ENCODE measurements at regions not wholly inside any gene's neighbourhood (a gene's known extent, or its start where the extent isn't known, plus 50 kb on each side); places are given as distances from the start of the nearest gene placed in this dataset.

GRCh38 chr20:53837126-53837826, 233.1 kb downstream of the BCAS1 start:
- H3K4me3 ChIP-seq (ENCODE audit: insufficient read depth, low read depth, low read length), result no peak overlapping the region
- no peaks in the 10 kb centered on the region for H3K27me3 ChIP-seq (ENCODE audit: control insufficient read depth, insufficient read depth, low read length, poor library complexity, severe bottlenecking)
- 91 to 95% methylated on average over 5 of the region's 5 CpGs for WGBS, 2 experiments
- no peak overlapping the region for H3K27ac ChIP-seq (ENCODE audit: insufficient read depth, low read depth, low read length, poor library complexity, severe bottlenecking)
- no peaks in the 10 kb centered on the region for H3K4me1 ChIP-seq (ENCODE audit: control insufficient read depth, insufficient read depth, low read length)
- no peaks in the 10 kb centered on the region for H3K36me3 ChIP-seq (ENCODE audit: control insufficient read depth, insufficient read depth, low read length)
- H3K9me3 ChIP-seq (ENCODE audit: control insufficient read depth, low read length), result no peaks in the 10 kb centered on the region

- WGBS, 2 experiments, result 90 to 96% methylated on average over 8 of the region's 8 CpGs
- Histone ChIP-seq H3K36me3 (ENCODE audit: control insufficient read depth, insufficient read depth, low read length) (no peaks in the 10 kb centered on the region), H3K27ac (ENCODE audit: insufficient read depth, low read depth, low read length, poor library complexity, severe bottlenecking) (no peak overlapping the region), H3K4me3 (ENCODE audit: insufficient read depth, low read depth, low read length) (no peak overlapping the region), H3K4me1 (ENCODE audit: control insufficient read depth, insufficient read depth, low read length) (no peaks in the 10 kb centered on the region), H3K9me3 (ENCODE audit: control insufficient read depth, low read length) (no peaks in the 10 kb centered on the region), H3K27me3 (ENCODE audit: control insufficient read depth, insufficient read depth, low read length, poor library complexity, severe bottlenecking) (no peaks in the 10 kb centered on the region)
Measured at GRCh38 chr20:53834749-53835148, 235.6 kb downstream of the BCAS1 start.

- WGBS, 2 experiments, result 93 to 96% methylated on average over 3 of the region's 3 CpGs
- H3K9me3 ChIP-seq (ENCODE audit: control insufficient read depth, low read length), result no peaks in the 10 kb centered on the region
- H3K4me1 ChIP-seq (ENCODE audit: control insufficient read depth, insufficient read depth, low read length), result peaks cover 6% of the 10 kb centered on the region
- no peak overlapping the region for H3K27ac ChIP-seq (ENCODE audit: insufficient read depth, low read depth, low read length, poor library complexity, severe bottlenecking)
- no peaks in the 10 kb centered on the region for H3K27me3 ChIP-seq (ENCODE audit: control insufficient read depth, insufficient read depth, low read length, poor library complexity, severe bottlenecking)
- H3K4me3 ChIP-seq (ENCODE audit: insufficient read depth, low read depth, low read length), result no peak overlapping the region
- H3K36me3 ChIP-seq (ENCODE audit: control insufficient read depth, insufficient read depth, low read length), result no peaks in the 10 kb centered on the region
Measured at GRCh38 chr20:53834062-53834442, 236.3 kb downstream of the BCAS1 start.

- WGBS, 2 experiments, result 91 to 93% methylated on average over 8 to 10 of the region's 10 CpGs
- no peak overlapping the region for H3K4me3 ChIP-seq (ENCODE audit: insufficient read depth, low read depth, low read length)
- no peaks in the 10 kb centered on the region for H3K27me3 ChIP-seq (ENCODE audit: control insufficient read depth, insufficient read depth, low read length, poor library complexity, severe bottlenecking)
- H3K9me3 ChIP-seq (ENCODE audit: control insufficient read depth, low read length), result no peaks in the 10 kb centered on the region
- H3K27ac ChIP-seq (ENCODE audit: insufficient read depth, low read depth, low read length, poor library complexity, severe bottlenecking), result no peak overlapping the region
- peaks cover 12% of the 10 kb centered on the region for H3K4me1 ChIP-seq (ENCODE audit: control insufficient read depth, insufficient read depth, low read length)
- no peaks in the 10 kb centered on the region for H3K36me3 ChIP-seq (ENCODE audit: control insufficient read depth, insufficient read depth, low read length)
Measured at GRCh38 chr20:53833333-53834061, 236.9 kb downstream of the BCAS1 start.

- H3K4me3 ChIP-seq (ENCODE audit: insufficient read depth, low read depth, low read length), result no peak overlapping the region
- H3K36me3 ChIP-seq (ENCODE audit: control insufficient read depth, insufficient read depth, low read length), result no peaks in the 10 kb centered on the region
- no peak overlapping the region for H3K27ac ChIP-seq (ENCODE audit: insufficient read depth, low read depth, low read length, poor library complexity, severe bottlenecking)
- peaks cover 15% of the 10 kb centered on the region for H3K4me1 ChIP-seq (ENCODE audit: control insufficient read depth, insufficient read depth, low read length)
- H3K27me3 ChIP-seq (ENCODE audit: control insufficient read depth, insufficient read depth, low read length, poor library complexity, severe bottlenecking), result no peaks in the 10 kb centered on the region
- no peaks in the 10 kb centered on the region for H3K9me3 ChIP-seq (ENCODE audit: control insufficient read depth, low read length)
- 94 to 97% methylated on average over 7 of the region's 7 CpGs for WGBS, 2 experiments
Measured at GRCh38 chr20:53832499-53832898, 237.9 kb downstream of the BCAS1 start.

GRCh38 chr20:53831812-53832211, 238.2 kb upstream of the ZNF217 start:
- Histone ChIP-seq H3K4me3 (ENCODE audit: insufficient read depth, low read depth, low read length) (no peak overlapping the region), H3K9me3 (ENCODE audit: control insufficient read depth, low read length) (no peaks in the 10 kb centered on the region), H3K36me3 (ENCODE audit: control insufficient read depth, insufficient read depth, low read length) (no peaks in the 10 kb centered on the region), H3K4me1 (ENCODE audit: control insufficient read depth, insufficient read depth, low read length) (peaks cover 15% of the 10 kb centered on the region), H3K27ac (ENCODE audit: insufficient read depth, low read depth, low read length, poor library complexity, severe bottlenecking) (no peak overlapping the region), H3K27me3 (ENCODE audit: control insufficient read depth, insufficient read depth, low read length, poor library complexity, severe bottlenecking) (no peaks in the 10 kb centered on the region)
- WGBS, 2 experiments, result 93 to 98% methylated on average over 3 of the region's 3 CpGs

GRCh38 chr20:53831228-53831627, 237.6 kb upstream of the ZNF217 start:
- 90 to 92% methylated on average over 5 of the region's 5 CpGs for WGBS, 2 experiments
- no peak overlapping the region for H3K27ac ChIP-seq (ENCODE audit: insufficient read depth, low read depth, low read length, poor library complexity, severe bottlenecking)
- H3K9me3 ChIP-seq (ENCODE audit: control insufficient read depth, low read length), result no peaks in the 10 kb centered on the region
- no peaks in the 10 kb centered on the region for H3K36me3 ChIP-seq (ENCODE audit: control insufficient read depth, insufficient read depth, low read length)
- peaks cover 15% of the 10 kb centered on the region for H3K4me1 ChIP-seq (ENCODE audit: control insufficient read depth, insufficient read depth, low read length)
- H3K27me3 ChIP-seq (ENCODE audit: control insufficient read depth, insufficient read depth, low read length, poor library complexity, severe bottlenecking), result no peaks in the 10 kb centered on the region
- H3K4me3 ChIP-seq (ENCODE audit: insufficient read depth, low read depth, low read length), result no peak overlapping the region

GRCh38 chr20:53829724-53830521, 236.3 kb upstream of the ZNF217 start:
- H3K4me3 ChIP-seq (ENCODE audit: insufficient read depth, low read depth, low read length), result no peak overlapping the region
- peaks cover 15% of the 10 kb centered on the region for H3K4me1 ChIP-seq (ENCODE audit: control insufficient read depth, insufficient read depth, low read length)
- H3K27ac ChIP-seq (ENCODE audit: insufficient read depth, low read depth, low read length, poor library complexity, severe bottlenecking), result no peak overlapping the region
- H3K9me3 ChIP-seq (ENCODE audit: control insufficient read depth, low read length), result no peaks in the 10 kb centered on the region
- 91 to 95% methylated on average over 4 to 5 of the region's 5 CpGs for WGBS, 2 experiments
- no peaks in the 10 kb centered on the region for H3K27me3 ChIP-seq (ENCODE audit: control insufficient read depth, insufficient read depth, low read length, poor library complexity, severe bottlenecking)
- no peaks in the 10 kb centered on the region for H3K36me3 ChIP-seq (ENCODE audit: control insufficient read depth, insufficient read depth, low read length)

- H3K36me3 ChIP-seq (ENCODE audit: control insufficient read depth, insufficient read depth, low read length), result no peaks in the 10 kb centered on the region
- H3K27me3 ChIP-seq (ENCODE audit: control insufficient read depth, insufficient read depth, low read length, poor library complexity, severe bottlenecking), result no peaks in the 10 kb centered on the region
- no peak overlapping the region for H3K4me3 ChIP-seq (ENCODE audit: insufficient read depth, low read depth, low read length)
- 47 to 51% methylated on average over 8 of the region's 8 CpGs for WGBS, 2 experiments
- H3K27ac ChIP-seq (ENCODE audit: insufficient read depth, low read depth, low read length, poor library complexity, severe bottlenecking), result peak overlapping the region; percentile 79
- no peaks in the 10 kb centered on the region for H3K9me3 ChIP-seq (ENCODE audit: control insufficient read depth, low read length)
- H3K4me1 ChIP-seq (ENCODE audit: control insufficient read depth, insufficient read depth, low read length), result peaks cover 15% of the 10 kb centered on the region
Measured at GRCh38 chr20:53829255-53829723, 235.7 kb upstream of the ZNF217 start.

GRCh38 chr20:53828682-53829254, 235.1 kb upstream of the ZNF217 start:
- H3K27me3 ChIP-seq (ENCODE audit: control insufficient read depth, insufficient read depth, low read length, poor library complexity, severe bottlenecking), result no peaks in the 10 kb centered on the region
- no peaks in the 10 kb centered on the region for H3K36me3 ChIP-seq (ENCODE audit: control insufficient read depth, insufficient read depth, low read length)
- peaks cover 15% of the 10 kb centered on the region for H3K4me1 ChIP-seq (ENCODE audit: control insufficient read depth, insufficient read depth, low read length)
- no peak overlapping the region for H3K4me3 ChIP-seq (ENCODE audit: insufficient read depth, low read depth, low read length)
- no peaks in the 10 kb centered on the region for H3K9me3 ChIP-seq (ENCODE audit: control insufficient read depth, low read length)
- WGBS, 2 experiments, result 6 to 14% methylated on average over 2 to 6 of the region's 6 CpGs
- peak overlapping the region; percentile 79 for H3K27ac ChIP-seq (ENCODE audit: insufficient read depth, low read depth, low read length, poor library complexity, severe bottlenecking)
